IMR-90 (cell line): ENCODE measurements at regions not wholly inside any gene's neighbourhood (a gene's known extent, or its start where the extent isn't known, plus 50 kb on each side); places are given as distances from the start of the nearest gene placed in this dataset.

ENCODE experiments used
- ATAC-seq: fragments of 200-7000 bp; cut with Tn5 transposase; 2 replicates; pipeline ENCODE4 v1.9.1; 2020; ENCODE audit warnings: low read depth, mild to moderate bottlenecking, moderate library complexity
- BruUV-seq: library from RNA; stranded (reverse); fragments of 400-500 nt; replicated peaks from 2 replicates; lab custom pipeline; 2021; lab: Mats Ljungman, UMichigan
- CTCF ChIA-PET: fragments of 300-600 bp; formaldehyde crosslinking; extraction: SDS; loops from one replicate; lab custom pipeline; 2021; ENCODE audit warnings: antibody characterized with exemption; lab: Yijun Ruan, JAX
- POLR2A ChIA-PET: fragments of 300-600 bp; sonication (Branson Sonifier 250); formaldehyde crosslinking; loops from one replicate; lab custom pipeline; 2022; ENCODE audit warnings: antibody characterized with exemption; ENCODE audit not compliant: unreplicated experiment; lab: Charles Lee
- DNase-seq: peaks from one replicate; pipeline ENCODE4 v3.0.0; 2013
- H2AFZ ChIP-seq: replicated peaks from 2 replicates; pipeline ENCODE3; 2013; ENCODE audit warnings: low read length, mild to moderate bottlenecking; ENCODE audit not compliant: poor library complexity
- H2AK5ac ChIP-seq: 2 replicates; pipeline ENCODE4 v1.6.1; 2013; ENCODE audit warnings: low read depth, low read length, inconsistent platforms
- H2AK9ac ChIP-seq: replicated peaks from 2 replicates; pipeline ENCODE3; 2013; ENCODE audit warnings: mild to moderate bottlenecking, low read depth, low read length, moderate library complexity; ENCODE audit not compliant: poor library complexity
- H2BK120ac ChIP-seq: 2 replicates; pipeline ENCODE4 v1.6.1; 2013; ENCODE audit warnings: low read depth, low read length, inconsistent platforms
- H2BK15ac ChIP-seq: 3 replicates; pipeline ENCODE4 v1.6.1; 2013; ENCODE audit warnings: low read depth, low read length, inconsistent platforms
- H2BK20ac ChIP-seq: 2 replicates; pipeline ENCODE4 v1.6.1; 2013; ENCODE audit warnings: low read depth, mild to moderate bottlenecking, inconsistent platforms, low read length, moderate library complexity
- H2BK5ac ChIP-seq: 2 replicates; pipeline ENCODE4 v1.6.1; 2013; ENCODE audit warnings: mild to moderate bottlenecking, low read depth, low read length, inconsistent platforms; ENCODE audit not compliant: poor library complexity, severe bottlenecking
- H3K14ac ChIP-seq: replicated peaks from 2 replicates; pipeline ENCODE4 v1.6.1; 2013; ENCODE audit warnings: low read depth, low read length, inconsistent platforms
- H3K18ac ChIP-seq: 2 replicates; pipeline ENCODE4 v1.6.1; 2013; ENCODE audit warnings: low read depth, low read length, control low read depth
- H3K23ac ChIP-seq: 2 replicates; pipeline ENCODE4 v1.6.1; 2013; ENCODE audit warnings: low read depth, low read length, inconsistent platforms
- H3K27ac ChIP-seq: 2 replicates; pipeline ENCODE4 v1.5.1; 2013; ENCODE audit warnings: mild to moderate bottlenecking, control low read depth, low read length; ENCODE audit not compliant: insufficient read depth
- H3K27me3 ChIP-seq: 2 replicates; pipeline ENCODE4 v1.6.1; 2013; ENCODE audit warnings: low read length; ENCODE audit not compliant: control insufficient read depth, insufficient read depth
- H3K36me3 ChIP-seq: 2 replicates; pipeline ENCODE4 v1.6.1; 2013; ENCODE audit warnings: low read length, mixed read lengths; ENCODE audit not compliant: control insufficient read depth, insufficient read depth
- H3K4ac ChIP-seq: 2 replicates; pipeline ENCODE4 v1.6.1; 2013; ENCODE audit warnings: low read depth, low read length, inconsistent platforms
- H3K4me1 ChIP-seq: 2 replicates; pipeline ENCODE4 v1.6.1; 2013; ENCODE audit warnings: low read length, mixed read lengths; ENCODE audit not compliant: control insufficient read depth, insufficient read depth
- H3K4me2 ChIP-seq: 2 replicates; pipeline ENCODE4 v1.6.1; 2013; ENCODE audit warnings: low read depth, mild to moderate bottlenecking, control low read depth, low read length, moderate library complexity
- H3K4me3 ChIP-seq: 2 replicates; pipeline ENCODE4 v1.5.1; 2013; ENCODE audit warnings: low read depth, mild to moderate bottlenecking, control low read depth, low read length, moderate library complexity; ENCODE audit not compliant: insufficient read depth
- H3K56ac ChIP-seq: 2 replicates; pipeline ENCODE4 v1.6.1; 2013; ENCODE audit warnings: low read length, inconsistent platforms; ENCODE audit not compliant: insufficient read depth; ENCODE audit errors: extremely low read depth
- H3K79me1 ChIP-seq, 2 experiments: 2 replicates each; pipeline ENCODE4 v1.6.1; 2013; ENCODE audit warnings: low read length in 2 of 2, inconsistent platforms in 1 of 2, low read depth in 1 of 2
- H3K9ac ChIP-seq: 2 replicates; pipeline ENCODE4 v1.6.1; 2013; ENCODE audit warnings: low read depth, low read length, control low read depth
- H3K9me1 ChIP-seq: 2 replicates; pipeline ENCODE4 v1.6.1; 2013; ENCODE audit warnings: low read length, inconsistent platforms; ENCODE audit not compliant: insufficient read depth
- H3K9me3 ChIP-seq: 2 replicates; pipeline ENCODE4 v1.6.1; 2013; ENCODE audit warnings: low read length; ENCODE audit not compliant: control insufficient read depth, insufficient read depth
- H4K20me1 ChIP-seq: 2 replicates; pipeline ENCODE4 v1.6.1; 2013; ENCODE audit warnings: low read length, inconsistent platforms; ENCODE audit not compliant: insufficient read depth
- H4K5ac ChIP-seq: 2 replicates; pipeline ENCODE4 v1.6.1; 2013; ENCODE audit warnings: mild to moderate bottlenecking, low read depth, low read length, control low read depth
- H4K8ac ChIP-seq, 2 experiments: 2 replicates each; pipeline ENCODE4 v1.6.1; 2013; ENCODE audit warnings: low read depth in 2 of 2, low read length in 2 of 2, control low read depth in 1 of 2, inconsistent platforms in 1 of 2
- H4K91ac ChIP-seq: 2 replicates; pipeline ENCODE4 v1.6.1; 2013; ENCODE audit warnings: low read depth, low read length, inconsistent platforms; ENCODE audit not compliant: insufficient read depth
- BHLHE40 ChIP-seq: fragments of 150-350 bp; IDR thresholded peaks from 2 replicates; pipeline ENCODE4 v1.6.1; 2016; ENCODE audit warnings: mild to moderate bottlenecking, low read depth, low read length
- CEBPB ChIP-seq: IDR thresholded peaks from 2 replicates; pipeline ENCODE4 v1.6.1; 2012; ENCODE audit warnings: low read depth, low read length, improper control_type of control experiment
- CHD1 ChIP-seq: IDR thresholded peaks from 2 replicates; pipeline ENCODE4 v1.6.1; 2012; ENCODE audit warnings: low read depth, low read length, improper control_type of control experiment
- FOS ChIP-seq: fragments of 150-350 bp; IDR thresholded peaks from 2 replicates; pipeline ENCODE4 v1.6.1; 2016; ENCODE audit warnings: low read depth, low read length
- MAFK ChIP-seq: IDR thresholded peaks from 2 replicates; pipeline ENCODE4 v1.6.1; 2012; ENCODE audit warnings: low read depth, low read length, improper control_type of control experiment
- MAZ ChIP-seq: IDR thresholded peaks from 2 replicates; pipeline ENCODE4 v1.6.1; 2012; ENCODE audit warnings: low read depth, mild to moderate bottlenecking, low read length, improper control_type of control experiment, moderate library complexity, borderline replicate concordance
- MXI1 ChIP-seq: IDR thresholded peaks from 2 replicates; pipeline ENCODE4 v1.6.1; 2012; ENCODE audit warnings: low read depth, mild to moderate bottlenecking, low read length, moderate library complexity, borderline replicate concordance
- NFE2L2 ChIP-seq: fragments of 150-350 bp; IDR thresholded peaks from 2 replicates; pipeline ENCODE4 v1.6.1; 2016; ENCODE audit warnings: low read depth, mild to moderate bottlenecking, low read length
- POLR2A ChIP-seq: IDR thresholded peaks from 2 replicates; pipeline ENCODE4 v1.6.1; 2012; ENCODE audit warnings: mild to moderate bottlenecking, low read depth, low read length
- RAD21 ChIP-seq: IDR thresholded peaks from 2 replicates; pipeline ENCODE4 v1.6.1; 2012; ENCODE audit warnings: low read length, improper control_type of control experiment
- RCOR1 ChIP-seq: IDR thresholded peaks from 2 replicates; pipeline ENCODE4 v1.6.1; 2012; ENCODE audit warnings: mild to moderate bottlenecking, low read length, improper control_type of control experiment; ENCODE audit not compliant: insufficient replicate concordance
- RFX5 ChIP-seq: IDR thresholded peaks from 2 replicates; pipeline ENCODE4 v1.8.0; 2012; ENCODE audit warnings: low read depth, mild to moderate bottlenecking, low read length, moderate library complexity
- SMC3 ChIP-seq: fragments of 150-350 bp; IDR thresholded peaks from 2 replicates; pipeline ENCODE4 v1.6.1; 2016; ENCODE audit warnings: low read depth, mild to moderate bottlenecking, antibody characterized with exemption, low read length, moderate library complexity
- WGBS, 2 experiments: methylation state at CpG; one replicate each; pipeline versions ENCODE4 v1.1.5 to v1.1.7; 2013; ENCODE audit warnings: missing lambda C conversion rate in 2 of 2; ENCODE audit not compliant: insufficient read length in 1 of 2; ENCODE audit errors: extremely low coverage in 2 of 2; 5-methylcytosine and 5-hydroxymethylcytosine counted together
- dilution Hi-C: fragments of 300-500 bp; cut with HindIII; formaldehyde crosslinking; loops from one replicate; pipeline ENCODE4 v1.14.3; 2018; ENCODE audit warnings: low sequenced_read_pairs; ENCODE audit not compliant: unreplicated experiment
- in situ Hi-C: fragments of 300-500 bp; cut with MboI; formaldehyde crosslinking; loops from 3 replicates; pipeline ENCODE4 v1.14.3; 2019; ENCODE audit warnings: low sequenced_read_pairs, inconsistent platforms, mixed read lengths
- intact Hi-C: fragments of 100-400 bp; cut with micrococcal nuclease; formaldehyde crosslinking; loops from 2 replicates; pipeline ENCODE4 v1.10.0; 2022
- TF ChIP-seq, protein P1 (sequence below): fragments of 150-350 bp; IDR thresholded peaks from 2 replicates; pipeline ENCODE4 v1.6.1; 2017; ENCODE audit warnings: mild to moderate bottlenecking, antibody characterized with exemption, low read length, low read depth
- TF ChIP-seq, protein P2 (sequence below): conservative IDR thresholded peaks from 2 replicates; pipeline ENCODE4 v1.5.1; 2012; ENCODE audit warnings: mild to moderate bottlenecking, low read depth, low read length, improper control_type of control experiment
- TF ChIP-seq, protein P3 (sequence below): fragments of 150-350 bp; IDR thresholded peaks from 2 replicates; pipeline ENCODE4 v1.6.1; 2016; ENCODE audit warnings: low read depth, mild to moderate bottlenecking, low read length, moderate library complexity, borderline replicate concordance

DNA sequence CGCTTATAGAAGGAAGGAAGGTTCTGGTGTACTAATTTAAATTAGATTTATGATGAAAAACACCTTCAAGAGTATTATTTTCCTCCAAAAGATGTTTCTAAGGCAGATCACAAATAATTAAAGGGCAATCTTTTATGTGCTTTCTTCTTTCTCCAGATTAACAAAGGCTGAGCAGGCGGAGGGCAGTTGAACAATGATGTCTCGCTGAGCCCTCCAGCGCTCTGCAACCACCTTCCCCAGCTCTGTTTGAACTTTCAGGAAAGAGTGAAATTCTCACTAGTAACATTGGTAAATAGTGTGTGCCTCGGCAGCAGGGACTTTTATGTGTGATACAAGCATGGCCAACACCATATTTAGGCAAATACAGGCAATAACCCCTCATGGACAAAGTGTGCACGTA, 379.1 kb upstream of the MKI67 start:
- WGBS, 2 experiments: no CpG with 5 or more reads among the region's 6 CpGs
- Histone ChIP-seq H4K8ac (no peak overlapping the region), H3K4me2 (no peak overlapping the region), H3K79me1 (no peaks in the 10 kb centered on the region), H2BK20ac (no peak overlapping the region), H3K4ac (no peak overlapping the region), H3K27ac (no peak overlapping the region), H3K36me3 (no peaks in the 10 kb centered on the region), H4K20me1 (no peaks in the 10 kb centered on the region), H3K9ac (no peak overlapping the region), H3K9me3 (peaks cover 30% of the 10 kb centered on the region), H4K5ac (no peak overlapping the region), H2AK5ac (no peak overlapping the region), H2BK120ac (no peak overlapping the region), H3K23ac (no peak overlapping the region), H3K56ac (no peak overlapping the region), H2AK9ac (no peak overlapping the region), H3K14ac (no peak overlapping the region), H3K27me3 (no peaks in the 10 kb centered on the region), H2AFZ (no peak overlapping the region), H2BK5ac (no peak overlapping the region), H4K91ac (no peak overlapping the region), H3K18ac (no peak overlapping the region), H2BK15ac (no peak overlapping the region), H3K4me1 (no peaks in the 10 kb centered on the region), H3K9me1 (no peaks in the 10 kb centered on the region), H3K4me3 (no peak overlapping the region)
- ChIA-PET CTCF (no interaction called here), POLR2A (no interaction called here)
- BruUV-seq: no TSS peak
- ATAC-seq (no peak), DNase-seq (no peak)
- dilution Hi-C loops: no loop called here
- TF ChIP-seq POLR2A (no peak), NFE2L2 (no peak), RFX5 (no peak), RAD21 (no peak), RCOR1 (no peak), CEBPB (no peak), BHLHE40 (no peak), CHD1 (no peak), MXI1 (no peak), MAFK (no peak), SMC3 (no peak), MAZ (no peak), FOS (no peak)
- TF ChIP-seq, protein P1, sequence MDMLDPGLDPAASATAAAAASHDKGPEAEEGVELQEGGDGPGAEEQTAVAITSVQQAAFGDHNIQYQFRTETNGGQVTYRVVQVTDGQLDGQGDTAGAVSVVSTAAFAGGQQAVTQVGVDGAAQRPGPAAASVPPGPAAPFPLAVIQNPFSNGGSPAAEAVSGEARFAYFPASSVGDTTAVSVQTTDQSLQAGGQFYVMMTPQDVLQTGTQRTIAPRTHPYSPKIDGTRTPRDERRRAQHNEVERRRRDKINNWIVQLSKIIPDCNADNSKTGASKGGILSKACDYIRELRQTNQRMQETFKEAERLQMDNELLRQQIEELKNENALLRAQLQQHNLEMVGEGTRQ: no peak
- TF ChIP-seq, protein P2, sequence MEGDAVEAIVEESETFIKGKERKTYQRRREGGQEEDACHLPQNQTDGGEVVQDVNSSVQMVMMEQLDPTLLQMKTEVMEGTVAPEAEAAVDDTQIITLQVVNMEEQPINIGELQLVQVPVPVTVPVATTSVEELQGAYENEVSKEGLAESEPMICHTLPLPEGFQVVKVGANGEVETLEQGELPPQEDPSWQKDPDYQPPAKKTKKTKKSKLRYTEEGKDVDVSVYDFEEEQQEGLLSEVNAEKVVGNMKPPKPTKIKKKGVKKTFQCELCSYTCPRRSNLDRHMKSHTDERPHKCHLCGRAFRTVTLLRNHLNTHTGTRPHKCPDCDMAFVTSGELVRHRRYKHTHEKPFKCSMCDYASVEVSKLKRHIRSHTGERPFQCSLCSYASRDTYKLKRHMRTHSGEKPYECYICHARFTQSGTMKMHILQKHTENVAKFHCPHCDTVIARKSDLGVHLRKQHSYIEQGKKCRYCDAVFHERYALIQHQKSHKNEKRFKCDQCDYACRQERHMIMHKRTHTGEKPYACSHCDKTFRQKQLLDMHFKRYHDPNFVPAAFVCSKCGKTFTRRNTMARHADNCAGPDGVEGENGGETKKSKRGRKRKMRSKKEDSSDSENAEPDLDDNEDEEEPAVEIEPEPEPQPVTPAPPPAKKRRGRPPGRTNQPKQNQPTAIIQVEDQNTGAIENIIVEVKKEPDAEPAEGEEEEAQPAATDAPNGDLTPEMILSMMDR: no peak
- TF ChIP-seq, protein P3, sequence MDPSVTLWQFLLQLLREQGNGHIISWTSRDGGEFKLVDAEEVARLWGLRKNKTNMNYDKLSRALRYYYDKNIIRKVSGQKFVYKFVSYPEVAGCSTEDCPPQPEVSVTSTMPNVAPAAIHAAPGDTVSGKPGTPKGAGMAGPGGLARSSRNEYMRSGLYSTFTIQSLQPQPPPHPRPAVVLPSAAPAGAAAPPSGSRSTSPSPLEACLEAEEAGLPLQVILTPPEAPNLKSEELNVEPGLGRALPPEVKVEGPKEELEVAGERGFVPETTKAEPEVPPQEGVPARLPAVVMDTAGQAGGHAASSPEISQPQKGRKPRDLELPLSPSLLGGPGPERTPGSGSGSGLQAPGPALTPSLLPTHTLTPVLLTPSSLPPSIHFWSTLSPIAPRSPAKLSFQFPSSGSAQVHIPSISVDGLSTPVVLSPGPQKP: no peak
- intact Hi-C loops: no loop called here
- in situ Hi-C loops: no loop called here
